ENCODE measurements at regions not wholly inside any gene's neighbourhood (a gene's known extent, or its start where the extent isn't known, plus 50 kb on each side); places are given as distances from the start of the nearest gene placed in this dataset.

GRCh38 chr11:45048870-45049691, 97.4 kb upstream of the PRDM11 start:
- TF ChIP-seq CTCF (IDR thresholded peaks at IDR 0.05; ENCODE audit: extremely low read depth, missing control alignments) = no peak
- DNase-seq (ENCODE audit: low spot score) = no peak

- no peak for TF ChIP-seq CTCF (IDR thresholded peaks at IDR 0.05; ENCODE audit: extremely low read depth, missing control alignments)
- DNase-seq (ENCODE audit: low spot score) = no peak
Measured at GRCh38 chr11:45050111-45050510, 96.3 kb upstream of the PRDM11 start.

- TF ChIP-seq CTCF (IDR thresholded peaks at IDR 0.05; ENCODE audit: extremely low read depth, missing control alignments) = no peak
Measured at GRCh38 chr11:45051621-45052020, 94.8 kb upstream of the PRDM11 start.

GRCh38 chr11:45052361-45052760, 94.1 kb upstream of the PRDM11 start:
- DNase-seq (ENCODE audit: low spot score) = no peak

More at GRCh38 chr11:45051621-45052020, 94.8 kb upstream of the PRDM11 start:
- no peak for DNase-seq (ENCODE audit: low spot score)

GRCh38 chr11:45053736-45054446, 92.5 kb upstream of the PRDM11 start:
- TF ChIP-seq CTCF (IDR thresholded peaks at IDR 0.05; ENCODE audit: extremely low read depth, missing control alignments) = no peak
- DNase-seq (ENCODE audit: low spot score) = no peak

More at GRCh38 chr11:45052361-45052760, 94.1 kb upstream of the PRDM11 start:
- TF ChIP-seq CTCF (IDR thresholded peaks at IDR 0.05; ENCODE audit: extremely low read depth, missing control alignments) = no peak

- TF ChIP-seq CTCF (IDR thresholded peaks at IDR 0.05; ENCODE audit: extremely low read depth, missing control alignments) = no peak
- DNase-seq (ENCODE audit: low spot score) = no peak
Measured at GRCh38 chr11:45054956-45055355, 91.5 kb upstream of the PRDM11 start.

GRCh38 chr11:45056529-45056928, 89.9 kb upstream of the PRDM11 start:
- no peak for DNase-seq (ENCODE audit: low spot score)
- TF ChIP-seq CTCF (IDR thresholded peaks at IDR 0.05; ENCODE audit: extremely low read depth, missing control alignments) = no peak

Data from GM20000 (cell line).